WTC11 (cell line): ENCODE measurements at regions not wholly inside any gene's neighbourhood (a gene's known extent, or its start where the extent isn't known, plus 50 kb on each side); places are given as distances from the start of the nearest gene placed in this dataset.

Source experiments
- ATAC-seq: fragments of 200-7000 bp; cut with Tn5 transposase; 2 replicates; pipeline ENCODE4 v1.10.0; 2021; ENCODE audit warnings: mild to moderate bottlenecking, moderate library complexity
- CTCF ChIA-PET: fragments of 300-600 bp; sonication (Branson Sonifier 250); formaldehyde crosslinking; loops from one replicate; lab custom pipeline; 2021; ENCODE audit warnings: antibody characterized with exemption; lab: Charles Lee
- POLR2A ChIA-PET: fragments of 350-600 bp; sonication (Branson Sonifier 250); formaldehyde crosslinking; loops from one replicate; lab custom pipeline; 2021; ENCODE audit warnings: antibody characterized with exemption; lab: Charles Lee
- DNase-seq: peaks from one replicate; pipeline ENCODE4 v3.0.0; 2021; ENCODE audit warnings: low spot score
- H3K27ac Mint-ChIP-seq: 2 replicates; pipeline ENCODE4 v1.8.0; 2021; ENCODE audit warnings: mixed read lengths
- H3K27me3 Mint-ChIP-seq: 2 replicates; pipeline ENCODE4 v1.8.0; 2021; ENCODE audit warnings: low read depth, mild to moderate bottlenecking, moderate library complexity, mixed read lengths
- H3K36me3 Mint-ChIP-seq: 2 replicates; pipeline ENCODE4 v1.8.0; 2021; ENCODE audit warnings: mixed read lengths
- H3K4me1 Mint-ChIP-seq: 2 replicates; pipeline ENCODE4 v1.8.0; 2022; ENCODE audit warnings: mixed read lengths
- H3K4me3 Mint-ChIP-seq: 2 replicates; pipeline ENCODE4 v1.8.0; 2021; ENCODE audit warnings: mild to moderate bottlenecking, moderate library complexity, mixed read lengths
- H3K9me3 Mint-ChIP-seq: 2 replicates; pipeline ENCODE4 v1.8.0; 2021; ENCODE audit warnings: mixed read lengths
- ATF3 ChIP-seq: sonication (generic); formaldehyde crosslinking; conservative IDR thresholded peaks from 2 replicates; pipeline ENCODE4 v1.8.1; 2022; ENCODE audit warnings: mild to moderate bottlenecking, missing genetic modification reagents
- ESRRA ChIP-seq: sonication (generic); formaldehyde crosslinking; IDR thresholded peaks from 2 replicates; pipeline ENCODE4 v1.8.1; 2022; ENCODE audit warnings: mild to moderate bottlenecking, missing genetic modification reagents, borderline replicate concordance
- FOXK1 ChIP-seq: sonication (generic); formaldehyde crosslinking; IDR thresholded peaks from 2 replicates; pipeline ENCODE4 v1.8.0; 2022; ENCODE audit warnings: mild to moderate bottlenecking, moderate library complexity, missing genetic modification reagents
- GRHL2 ChIP-seq: fragments of 250-450 bp; sonication (Bioruptor Pico); IDR thresholded peaks from 2 replicates; pipeline ENCODE4 v1.8.0; 2022; ENCODE audit warnings: mild to moderate bottlenecking, moderate library complexity; ENCODE audit not compliant: insufficient replicate concordance, severe bottlenecking
- NFYB ChIP-seq: sonication (generic); formaldehyde crosslinking; conservative IDR thresholded peaks from 2 replicates; pipeline ENCODE4 v1.8.0; 2022; ENCODE audit warnings: low read depth, missing genetic modification reagents
- NR2C2 ChIP-seq: sonication (generic); formaldehyde crosslinking; IDR thresholded peaks from 2 replicates; pipeline ENCODE4 v1.8.0; 2022; ENCODE audit warnings: mild to moderate bottlenecking, missing genetic modification reagents
- NR3C1 ChIP-seq: sonication (generic); formaldehyde crosslinking; conservative IDR thresholded peaks from 2 replicates; pipeline ENCODE4 v1.8.1; 2023; ENCODE audit warnings: low read depth, mild to moderate bottlenecking, missing genetic modification reagents
- RELA ChIP-seq: sonication (generic); formaldehyde crosslinking; IDR thresholded peaks from 2 replicates; pipeline ENCODE4 v1.8.1; 2022; ENCODE audit warnings: missing genetic modification reagents, mild to moderate bottlenecking, borderline replicate concordance
- SMAD4 ChIP-seq: sonication (generic); formaldehyde crosslinking; IDR thresholded peaks from 2 replicates; pipeline ENCODE4 v1.8.0; 2022; ENCODE audit warnings: mild to moderate bottlenecking, missing genetic modification reagents
- SOX15 ChIP-seq: fragments of 250-450 bp; sonication (Bioruptor Pico); IDR thresholded peaks from 2 replicates; pipeline ENCODE4 v1.9.0; 2021; ENCODE audit warnings: mild to moderate bottlenecking
- TEAD1 ChIP-seq: sonication (generic); formaldehyde crosslinking; IDR thresholded peaks from 2 replicates; pipeline ENCODE4 v1.8.0; 2022; ENCODE audit warnings: mild to moderate bottlenecking, missing genetic modification reagents
- ZBTB21 ChIP-seq: sonication (generic); formaldehyde crosslinking; IDR thresholded peaks from 2 replicates; pipeline ENCODE4 v1.8.1; 2023; ENCODE audit warnings: mild to moderate bottlenecking, missing genetic modification reagents, borderline replicate concordance
- ZBTB43 ChIP-seq: sonication (generic); formaldehyde crosslinking; IDR thresholded peaks from 2 replicates; pipeline ENCODE4 v1.8.1; 2023; ENCODE audit warnings: mild to moderate bottlenecking, missing genetic modification reagents
- ZNF138 ChIP-seq: sonication (generic); formaldehyde crosslinking; conservative IDR thresholded peaks from 2 replicates; pipeline ENCODE4 v1.8.1; 2022; ENCODE audit warnings: mild to moderate bottlenecking, moderate library complexity, missing genetic modification reagents
- ZNF263 ChIP-seq: sonication (generic); formaldehyde crosslinking; IDR thresholded peaks from 2 replicates; pipeline ENCODE4 v1.8.1; 2022; ENCODE audit warnings: low read depth, mild to moderate bottlenecking, moderate library complexity, missing genetic modification reagents
- ZNF317 ChIP-seq: sonication (generic); formaldehyde crosslinking; IDR thresholded peaks from 2 replicates; pipeline ENCODE4 v1.8.1; 2023; ENCODE audit warnings: low read depth, mild to moderate bottlenecking, moderate library complexity, missing genetic modification reagents, borderline replicate concordance
- ZNF396 ChIP-seq: fragments of 250-450 bp; sonication (Bioruptor Pico); IDR thresholded peaks from 2 replicates; pipeline ENCODE4 v1.8.0; 2021; ENCODE audit warnings: mild to moderate bottlenecking, moderate library complexity, borderline replicate concordance
- ZNF416 ChIP-seq: fragments of 250-450 bp; sonication (Bioruptor Pico); IDR thresholded peaks from 2 replicates; pipeline ENCODE4 v1.9.0; 2021; ENCODE audit warnings: mild to moderate bottlenecking, inconsistent platforms
- ZNF671 ChIP-seq: fragments of 250-450 bp; sonication (Bioruptor Pico); IDR thresholded peaks from 2 replicates; pipeline ENCODE4 v1.8.0; 2021; ENCODE audit warnings: mild to moderate bottlenecking
- TF ChIP-seq, protein P1 (sequence below): sonication (generic); formaldehyde crosslinking; IDR thresholded peaks from 2 replicates; pipeline ENCODE4 v1.8.1; 2022; ENCODE audit warnings: low read depth, missing genetic modification reagents, borderline replicate concordance
- TF ChIP-seq, protein P2 (sequence below): sonication (generic); formaldehyde crosslinking; IDR thresholded peaks from 2 replicates; pipeline ENCODE4 v1.8.1; 2022; ENCODE audit warnings: low read depth, mild to moderate bottlenecking, moderate library complexity, missing genetic modification reagents, borderline replicate concordance
- TF ChIP-seq, protein P3 (sequence below): sonication (generic); formaldehyde crosslinking; IDR thresholded peaks from 2 replicates; pipeline ENCODE4 v1.8.1; 2023; ENCODE audit warnings: mild to moderate bottlenecking, moderate library complexity, missing genetic modification reagents

- no peaks in the 10 kb centered on the region for H3K27me3 Mint-ChIP-seq
- no peak for TF ChIP-seq NFYB (CRISPR knock-in tag)
- no peak for TF ChIP-seq ZNF416
- no peak for TF ChIP-seq ZBTB43
- no peak for TF ChIP-seq ESRRA (CRISPR knock-in tag)
- TF ChIP-seq RELA (CRISPR knock-in tag), result no peak
- no peak for TF ChIP-seq SOX15
- no peak for TF ChIP-seq ZNF263
- no peak for TF ChIP-seq ZNF138
- TF ChIP-seq, protein P1, sequence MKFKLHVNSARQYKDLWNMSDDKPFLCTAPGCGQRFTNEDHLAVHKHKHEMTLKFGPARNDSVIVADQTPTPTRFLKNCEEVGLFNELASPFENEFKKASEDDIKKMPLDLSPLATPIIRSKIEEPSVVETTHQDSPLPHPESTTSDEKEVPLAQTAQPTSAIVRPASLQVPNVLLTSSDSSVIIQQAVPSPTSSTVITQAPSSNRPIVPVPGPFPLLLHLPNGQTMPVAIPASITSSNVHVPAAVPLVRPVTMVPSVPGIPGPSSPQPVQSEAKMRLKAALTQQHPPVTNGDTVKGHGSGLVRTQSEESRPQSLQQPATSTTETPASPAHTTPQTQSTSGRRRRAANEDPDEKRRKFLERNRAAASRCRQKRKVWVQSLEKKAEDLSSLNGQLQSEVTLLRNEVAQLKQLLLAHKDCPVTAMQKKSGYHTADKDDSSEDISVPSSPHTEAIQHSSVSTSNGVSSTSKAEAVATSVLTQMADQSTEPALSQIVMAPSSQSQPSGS, result no peak
- TF ChIP-seq, protein P2, sequence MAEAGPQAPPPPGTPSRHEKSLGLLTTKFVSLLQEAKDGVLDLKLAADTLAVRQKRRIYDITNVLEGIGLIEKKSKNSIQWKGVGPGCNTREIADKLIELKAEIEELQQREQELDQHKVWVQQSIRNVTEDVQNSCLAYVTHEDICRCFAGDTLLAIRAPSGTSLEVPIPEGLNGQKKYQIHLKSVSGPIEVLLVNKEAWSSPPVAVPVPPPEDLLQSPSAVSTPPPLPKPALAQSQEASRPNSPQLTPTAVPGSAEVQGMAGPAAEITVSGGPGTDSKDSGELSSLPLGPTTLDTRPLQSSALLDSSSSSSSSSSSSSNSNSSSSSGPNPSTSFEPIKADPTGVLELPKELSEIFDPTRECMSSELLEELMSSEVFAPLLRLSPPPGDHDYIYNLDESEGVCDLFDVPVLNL (CRISPR knock-in tag), result no peak
- TF ChIP-seq TEAD1 (CRISPR knock-in tag), result no peak
- TF ChIP-seq, protein P3, sequence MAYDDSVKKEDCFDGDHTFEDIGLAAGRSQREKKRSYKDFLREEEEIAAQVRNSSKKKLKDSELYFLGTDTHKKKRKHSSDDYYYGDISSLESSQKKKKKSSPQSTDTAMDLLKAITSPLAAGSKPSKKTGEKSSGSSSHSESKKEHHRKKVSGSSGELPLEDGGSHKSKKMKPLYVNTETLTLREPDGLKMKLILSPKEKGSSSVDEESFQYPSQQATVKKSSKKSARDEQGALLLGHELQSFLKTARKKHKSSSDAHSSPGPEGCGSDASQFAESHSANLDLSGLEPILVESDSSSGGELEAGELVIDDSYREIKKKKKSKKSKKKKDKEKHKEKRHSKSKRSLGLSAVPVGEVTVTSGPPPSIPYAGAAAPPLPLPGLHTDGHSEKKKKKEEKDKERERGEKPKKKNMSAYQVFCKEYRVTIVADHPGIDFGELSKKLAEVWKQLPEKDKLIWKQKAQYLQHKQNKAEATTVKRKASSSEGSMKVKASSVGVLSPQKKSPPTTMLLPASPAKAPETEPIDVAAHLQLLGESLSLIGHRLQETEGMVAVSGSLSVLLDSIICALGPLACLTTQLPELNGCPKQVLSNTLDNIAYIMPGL (CRISPR knock-in tag), result no peak
- no peak for TF ChIP-seq ZNF671 (CRISPR knock-in tag)
- TF ChIP-seq ZNF317 (CRISPR knock-in tag), result no peak
- TF ChIP-seq ZNF396 (CRISPR knock-in tag), result no peak
- no peak for TF ChIP-seq SMAD4 (CRISPR knock-in tag)
- no peak for TF ChIP-seq GRHL2 (CRISPR knock-in tag)
- ATAC-seq (peak; percentile 89), DNase-seq (no peak)
- H3K9me3 Mint-ChIP-seq, result no peaks in the 10 kb centered on the region
- H3K4me3 Mint-ChIP-seq, result no peak overlapping the region
- no peak overlapping the region for H3K27ac Mint-ChIP-seq
- H3K4me1 Mint-ChIP-seq, result peaks cover 12% of the 10 kb centered on the region
- POLR2A ChIA-PET, result no interaction called here
- H3K36me3 Mint-ChIP-seq, result no peaks in the 10 kb centered on the region
- CTCF ChIA-PET, result no interaction called here
These were observed 2534.9 kb downstream of the PCDH7 start for GRCh38 chr4:33255094-33255493.

GRCh38 chr4:33255507-33255906 lies 2535.3 kb downstream of the PCDH7 start:
- H3K36me3 Mint-ChIP-seq, result no peaks in the 10 kb centered on the region
- no peak for DNase-seq
- ATAC-seq, result peak; percentile 95
- ChIA-PET CTCF (no interaction called here), POLR2A (no interaction called here)
- H3K9me3 Mint-ChIP-seq, result no peaks in the 10 kb centered on the region
- peaks cover 12% of the 10 kb centered on the region for H3K4me1 Mint-ChIP-seq
- H3K4me3 Mint-ChIP-seq, result no peak overlapping the region
- TF ChIP-seq ZBTB21 (CRISPR knock-in tag) (no peak), FOXK1 (CRISPR knock-in tag) (no peak)
- TF ChIP-seq, all 79 proteins: peak for 0
- Mint-ChIP-seq H3K27ac (no peak overlapping the region), H3K27me3 (no peaks in the 10 kb centered on the region)

DNA sequence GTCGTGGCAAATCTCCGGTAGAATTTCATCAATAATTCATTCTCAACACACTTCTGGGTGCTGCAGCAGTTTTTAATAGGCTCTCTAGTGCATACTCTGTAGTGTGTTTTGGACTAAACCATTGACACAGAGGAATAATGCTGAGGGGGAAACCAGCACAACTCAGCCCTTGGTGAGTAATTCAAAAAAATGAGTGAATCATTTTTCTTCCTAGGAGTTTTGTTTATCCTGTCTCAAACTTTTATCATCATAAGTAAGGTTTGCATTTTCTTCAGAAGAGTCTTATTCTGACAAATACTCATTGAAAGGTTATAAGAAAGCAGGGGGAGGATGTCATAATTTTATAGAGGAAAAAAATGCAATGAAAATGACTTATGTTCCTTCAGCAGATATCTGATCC lies 2542.7 kb downstream of the PCDH7 start:
- TF ChIP-seq NR2C2 (CRISPR knock-in tag), result no peak
- TF ChIP-seq ATF3, result no peak
- TF ChIP-seq NR3C1 (CRISPR knock-in tag), result no peak
- TF ChIP-seq, all 79 proteins: peak for 0
- H3K4me3 Mint-ChIP-seq, result no peak overlapping the region
- H3K4me1 Mint-ChIP-seq, result no peaks in the 10 kb centered on the region
- CTCF ChIA-PET, result no interaction called here
- no peaks in the 10 kb centered on the region for H3K27me3 Mint-ChIP-seq
- DNase-seq (no peak), ATAC-seq (no peak)
- H3K27ac Mint-ChIP-seq, result no peak overlapping the region
- H3K9me3 Mint-ChIP-seq, result no peaks in the 10 kb centered on the region
- POLR2A ChIA-PET, result no interaction called here
- no peaks in the 10 kb centered on the region for H3K36me3 Mint-ChIP-seq
